ENCODE measurements at regions not wholly inside any gene's neighbourhood (a gene's known extent, or its start where the extent isn't known, plus 50 kb on each side); places are given as distances from the start of the nearest gene placed in this dataset.

GRCh38 chrX:117325706-117326105, 790.9 kb downstream of the KLHL13 start:
- TF ChIP-seq CTCF (IDR thresholded peaks at IDR 0.05) (no peak), EP300 (IDR thresholded peaks at IDR 0.05) (no peak), POLR2A (IDR thresholded peaks at IDR 0.05) (no peak)

Data from upper lobe of left lung (tissue), 4 donors.